ENCODE measurements at regions not wholly inside any gene's neighbourhood (a gene's known extent, or its start where the extent isn't known, plus 50 kb on each side); places are given as distances from the start of the nearest gene placed in this dataset.
"Not testable (repeated sequence)": the region's sequence is repeated elsewhere in the genome, so short reads cannot be mapped to it uniquely, and the experiment has no call there.

DNA sequence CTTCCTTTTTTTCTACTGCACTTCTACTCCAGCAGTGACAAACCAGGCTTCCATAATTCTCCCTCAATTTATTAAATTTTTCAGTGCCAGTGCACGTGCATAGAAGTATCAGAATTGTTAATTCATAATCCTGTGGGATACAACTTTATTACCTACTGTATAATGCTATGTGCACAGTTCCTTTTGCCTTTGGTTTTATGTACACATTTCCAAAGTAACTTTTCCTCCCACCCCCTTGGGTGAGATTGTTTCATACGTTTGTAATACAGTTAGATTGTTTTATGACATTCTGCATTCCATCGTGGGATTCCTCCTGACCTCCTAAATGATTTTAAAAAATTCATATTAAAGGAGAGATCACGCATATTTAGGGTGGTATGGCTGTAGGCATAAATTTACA lies 128.1 kb downstream of the TTC6 start:
- intact Hi-C loops (cut with micrococcal nuclease) = no loop called here

DNA sequence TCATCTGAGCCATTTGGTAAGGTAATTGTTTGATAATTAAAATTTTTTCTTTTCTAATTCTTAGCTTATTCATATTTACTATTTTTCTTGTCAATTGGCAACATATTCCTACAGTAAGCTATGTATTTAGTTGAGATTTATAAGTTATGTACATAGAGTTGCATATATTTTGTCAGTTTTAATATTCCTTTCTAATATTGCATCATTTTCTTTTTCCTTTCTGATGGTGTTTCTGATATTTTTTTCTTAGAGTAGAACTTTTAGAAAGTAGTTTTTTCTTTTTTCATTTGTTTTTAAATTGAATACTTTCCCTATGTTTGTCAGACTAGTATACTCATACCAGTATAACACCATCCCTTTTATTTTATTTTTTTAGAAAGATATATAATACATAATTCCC lies 131.3 kb downstream of the TTC6 start:
- Mint-ChIP-seq H3K36me3 (ENCODE audit: low read depth) (no peaks in the 10 kb centered on the region), H3K9me3 (no peaks in the 10 kb centered on the region), H3K4me3 (ENCODE audit: low read depth) (no peak overlapping the region), H3K27ac (no peak overlapping the region), H3K27me3 (ENCODE audit: low read depth) (no peaks in the 10 kb centered on the region), H3K4me1 (ENCODE audit: low read depth) (no peaks in the 10 kb centered on the region)
- DNase-seq (ENCODE audit: low spot score) = no peak
- intact Hi-C loops (cut with micrococcal nuclease) = no loop called here

More for the DNA sequence above, 128.1 kb downstream of the TTC6 start:
- Mint-ChIP-seq H3K4me3 (ENCODE audit: low read depth) (no peak overlapping the region), H3K4me1 (ENCODE audit: low read depth) (no peaks in the 10 kb centered on the region), H3K9me3 (no peaks in the 10 kb centered on the region), H3K27ac (no peak overlapping the region), H3K36me3 (ENCODE audit: low read depth) (no peaks in the 10 kb centered on the region), H3K27me3 (ENCODE audit: low read depth) (no peaks in the 10 kb centered on the region)
- DNase-seq (ENCODE audit: low spot score) = no peak

DNA sequence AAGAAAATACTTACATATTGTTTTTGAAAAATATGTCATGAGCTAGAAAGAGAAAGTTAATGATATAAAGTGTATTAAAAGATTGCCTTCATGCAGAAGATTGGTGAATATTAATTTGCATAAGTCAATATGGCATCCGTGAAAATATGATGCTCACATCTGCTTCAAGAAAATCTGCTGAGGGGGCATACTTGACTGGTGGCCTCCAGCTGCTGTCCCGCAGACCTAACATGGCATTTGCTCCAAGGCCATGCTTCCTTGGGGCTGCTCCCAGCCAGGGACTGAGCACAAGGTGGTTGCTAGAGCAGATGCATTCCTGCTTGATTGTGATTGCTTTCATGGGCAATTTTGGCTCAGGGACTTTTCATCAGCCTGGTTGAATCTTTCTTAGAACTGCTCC lies 133.8 kb downstream of the TTC6 start:
- intact Hi-C loops (cut with micrococcal nuclease) = no loop called here
- Mint-ChIP-seq H3K9me3 (no peaks in the 10 kb centered on the region), H3K4me1 (ENCODE audit: low read depth) (no peaks in the 10 kb centered on the region), H3K27me3 (ENCODE audit: low read depth) (no peaks in the 10 kb centered on the region), H3K4me3 (ENCODE audit: low read depth) (no peak overlapping the region), H3K27ac (no peak overlapping the region), H3K36me3 (ENCODE audit: low read depth) (no peaks in the 10 kb centered on the region)
- no peak for DNase-seq (ENCODE audit: low spot score)

DNA sequence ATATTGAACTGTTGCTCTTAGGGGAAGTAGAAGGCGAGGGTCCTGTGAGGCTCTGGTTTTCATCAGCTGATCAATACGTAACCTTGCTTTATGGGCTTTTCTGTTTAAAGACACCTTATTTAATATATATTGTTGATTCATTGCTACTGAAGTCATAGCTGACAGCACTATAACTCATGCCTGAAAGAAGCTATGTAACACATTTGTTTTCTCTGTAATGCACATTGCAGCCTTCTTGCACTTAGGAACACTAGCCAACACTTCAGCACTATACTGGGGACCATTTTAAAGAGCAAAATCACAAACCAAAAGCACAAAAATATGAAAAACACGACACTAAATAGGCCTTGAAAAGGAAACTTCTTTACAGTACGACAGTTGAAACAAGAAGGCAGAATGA lies 135.7 kb downstream of the TTC6 start:
- Mint-ChIP-seq H3K36me3 (ENCODE audit: low read depth) (no peaks in the 10 kb centered on the region), H3K9me3 (no peaks in the 10 kb centered on the region), H3K27ac (no peak overlapping the region), H3K4me3 (ENCODE audit: low read depth) (no peak overlapping the region), H3K27me3 (ENCODE audit: low read depth) (no peaks in the 10 kb centered on the region), H3K4me1 (ENCODE audit: low read depth) (no peaks in the 10 kb centered on the region)
- no peak for DNase-seq (ENCODE audit: low spot score)
- intact Hi-C loops (cut with micrococcal nuclease) = no loop called here

DNA sequence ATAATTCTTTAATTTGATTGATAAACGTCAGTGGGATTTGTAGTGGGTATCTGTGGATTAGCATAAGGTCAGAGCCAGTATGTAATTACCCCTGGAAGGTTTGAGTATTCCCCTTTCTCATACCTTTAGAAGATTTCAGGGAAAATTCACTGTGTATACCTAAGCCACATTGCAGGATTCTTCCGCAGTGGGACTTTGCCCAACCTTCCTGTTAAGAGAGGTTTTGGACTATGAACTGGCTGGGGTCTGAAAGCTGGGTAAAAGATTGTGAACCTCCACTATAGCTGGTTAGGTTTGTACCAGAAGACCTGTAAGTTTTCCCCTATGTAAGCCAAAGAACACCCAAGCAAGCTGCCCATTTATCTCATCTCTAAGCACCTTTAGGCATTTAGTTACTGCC lies 150.2 kb downstream of the TTC6 start:
- no peak for DNase-seq (ENCODE audit: low spot score)
- H3K4me1 Mint-ChIP-seq (ENCODE audit: low read depth) = no peaks in the 10 kb centered on the region
- no peaks in the 10 kb centered on the region for H3K36me3 Mint-ChIP-seq (ENCODE audit: low read depth)
- intact Hi-C loops (cut with micrococcal nuclease) = no loop called here
- no peak overlapping the region for H3K4me3 Mint-ChIP-seq (ENCODE audit: low read depth)
- no peaks in the 10 kb centered on the region for H3K27me3 Mint-ChIP-seq (ENCODE audit: low read depth)
- no peak overlapping the region for H3K27ac Mint-ChIP-seq
- H3K9me3 Mint-ChIP-seq = no peaks in the 10 kb centered on the region

DNA sequence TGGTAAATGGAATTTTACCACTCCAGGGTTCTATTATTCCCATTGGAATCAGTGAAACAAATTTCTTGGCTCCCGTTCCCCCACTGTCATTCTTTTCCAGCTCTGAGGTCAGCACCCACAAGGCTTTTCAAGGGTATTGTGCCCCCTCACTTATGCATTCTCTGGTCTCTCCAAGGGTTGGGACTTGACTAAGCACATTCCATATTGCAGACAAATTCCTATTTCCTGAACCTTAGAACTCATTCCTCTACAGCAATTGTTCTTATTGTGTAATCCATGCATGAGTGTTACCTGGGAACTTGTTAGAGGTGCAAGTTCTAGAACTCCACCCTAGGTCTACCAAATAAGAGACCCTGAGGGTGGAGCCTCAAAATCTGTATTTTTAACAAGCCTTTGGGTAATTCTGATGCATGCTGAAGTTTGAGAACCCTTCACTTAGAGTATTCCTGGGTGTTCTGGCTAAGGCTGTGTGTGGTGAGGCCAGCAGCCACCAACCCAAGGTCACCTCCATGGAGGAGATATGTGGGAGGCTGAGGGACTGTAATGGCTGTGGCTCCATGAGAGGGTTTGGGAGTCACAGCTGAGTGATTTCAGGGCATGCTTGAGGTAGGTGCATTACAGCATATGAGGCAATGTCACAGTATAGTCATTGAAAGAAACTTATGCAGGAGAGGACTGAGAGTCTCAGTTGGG lies 150.9 kb downstream of the TTC6 start:
- DNase-seq (ENCODE audit: low spot score) = no peak
- Mint-ChIP-seq H3K27me3 (ENCODE audit: low read depth) (no peaks in the 10 kb centered on the region), H3K36me3 (ENCODE audit: low read depth) (no peaks in the 10 kb centered on the region), H3K4me1 (ENCODE audit: low read depth) (no peaks in the 10 kb centered on the region), H3K9me3 (no peaks in the 10 kb centered on the region), H3K4me3 (ENCODE audit: low read depth) (no peak overlapping the region), H3K27ac (no peak overlapping the region)
- intact Hi-C loops (cut with micrococcal nuclease) = no loop called here

DNA sequence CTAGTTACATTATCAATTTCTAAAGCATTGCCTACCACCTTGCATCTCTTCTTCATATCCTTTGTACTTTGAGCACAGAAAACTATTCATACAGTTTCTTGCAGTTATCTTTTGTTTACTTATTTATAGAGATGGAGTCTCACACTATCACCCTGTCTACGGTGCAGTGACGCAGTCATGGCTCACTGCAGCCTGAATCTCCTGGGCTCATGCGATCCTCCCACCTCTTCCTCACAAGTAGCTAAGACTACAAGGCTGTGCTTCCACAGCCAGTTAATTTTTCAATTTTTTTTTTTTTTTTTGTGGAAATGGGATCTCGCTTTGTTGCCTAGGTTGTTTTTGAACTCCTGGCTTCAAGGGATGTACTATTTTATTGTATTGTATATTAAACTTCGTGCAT lies 158.0 kb downstream of the TTC6 start:
- Mint-ChIP-seq H3K27me3 (ENCODE audit: low read depth) (no peaks in the 10 kb centered on the region), H3K36me3 (ENCODE audit: low read depth) (no peaks in the 10 kb centered on the region), H3K9me3 (peaks cover 8% of the 10 kb centered on the region), H3K27ac (no peak overlapping the region), H3K4me1 (ENCODE audit: low read depth) (no peaks in the 10 kb centered on the region), H3K4me3 (ENCODE audit: low read depth) (no peak overlapping the region)
- intact Hi-C loops (cut with micrococcal nuclease) = no loop called here
- DNase-seq (ENCODE audit: low spot score) = no peak

DNA sequence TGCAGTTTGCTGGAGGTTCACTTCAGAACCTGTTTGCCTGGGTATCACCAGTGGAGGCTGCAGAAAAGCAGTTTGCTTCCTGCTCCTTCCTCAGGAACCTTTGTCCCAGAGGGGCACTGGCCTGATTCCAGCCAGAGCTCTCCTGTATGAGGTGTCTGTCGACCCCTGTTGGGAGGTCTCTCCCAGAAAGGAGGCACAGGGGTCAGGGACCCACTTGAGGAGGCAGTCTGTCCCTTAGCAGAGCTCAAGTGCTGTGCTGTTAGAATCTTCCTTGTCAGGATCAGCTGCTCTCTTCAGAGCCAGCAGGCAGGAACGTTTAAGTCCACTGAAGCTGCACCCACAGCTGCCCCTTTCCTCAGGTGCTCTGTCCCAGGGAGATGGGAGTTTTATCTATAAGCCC lies 164.8 kb downstream of the TTC6 start:
- H3K4me1 Mint-ChIP-seq (ENCODE audit: low read depth); intact Hi-C loops (cut with micrococcal nuclease); H3K36me3 Mint-ChIP-seq (ENCODE audit: low read depth); H3K27me3 Mint-ChIP-seq (ENCODE audit: low read depth); DNase-seq (ENCODE audit: low spot score); H3K27ac Mint-ChIP-seq; H3K4me3 Mint-ChIP-seq (ENCODE audit: low read depth): not testable (repeated sequence)
- peaks cover 40% of the 10 kb centered on the region for H3K9me3 Mint-ChIP-seq

DNA sequence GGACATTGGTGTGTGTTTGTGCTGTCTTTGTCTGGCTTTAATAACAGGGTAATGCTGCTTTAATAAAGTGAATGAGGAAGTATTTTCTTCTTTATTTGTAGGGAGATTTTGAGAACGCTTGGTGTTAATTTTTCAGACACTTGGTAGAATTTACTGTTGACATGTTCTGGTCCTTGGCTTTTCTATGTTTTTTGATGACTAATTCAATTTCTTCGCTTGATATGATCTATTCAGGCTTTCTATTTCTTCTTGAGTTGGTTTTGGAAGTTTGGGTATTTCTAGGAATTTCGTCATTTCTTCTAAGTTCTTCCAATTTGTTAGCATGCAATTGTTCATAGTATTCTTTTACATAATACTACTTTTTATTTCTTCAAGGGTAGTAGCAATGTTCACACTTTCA lies 167.8 kb downstream of the TTC6 start:
- no peaks in the 10 kb centered on the region for H3K36me3 Mint-ChIP-seq (ENCODE audit: low read depth)
- H3K4me1 Mint-ChIP-seq (ENCODE audit: low read depth) = no peaks in the 10 kb centered on the region
- no peak overlapping the region for H3K4me3 Mint-ChIP-seq (ENCODE audit: low read depth)
- peaks cover 42% of the 10 kb centered on the region for H3K9me3 Mint-ChIP-seq
- DNase-seq (ENCODE audit: low spot score) = no peak
- H3K27ac Mint-ChIP-seq = no peak overlapping the region
- intact Hi-C loops (cut with micrococcal nuclease) = no loop called here
- no peaks in the 10 kb centered on the region for H3K27me3 Mint-ChIP-seq (ENCODE audit: low read depth)

DNA sequence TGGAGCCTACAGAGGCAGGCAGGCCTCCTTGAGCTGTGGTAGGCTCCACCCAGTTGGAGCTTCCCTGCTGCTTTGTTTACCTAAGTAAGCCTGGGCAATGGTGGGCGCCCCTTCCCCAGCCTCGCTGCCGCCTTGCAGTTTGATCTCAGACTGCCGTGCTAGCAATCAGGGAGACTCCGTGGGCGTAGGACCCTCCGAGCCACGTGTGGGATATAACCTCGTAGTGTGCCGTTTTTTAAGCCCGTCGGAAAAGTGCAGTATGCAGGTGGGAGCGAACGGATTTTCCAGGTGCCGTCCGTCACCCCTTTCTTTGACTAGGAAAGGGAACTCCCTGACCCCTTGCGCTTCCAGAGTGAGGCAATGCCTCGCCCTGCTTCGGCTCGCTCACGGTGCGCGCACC lies 176.9 kb downstream of the TTC6 start:
- intact Hi-C loops (cut with micrococcal nuclease) = not testable (repeated sequence)

DNA sequence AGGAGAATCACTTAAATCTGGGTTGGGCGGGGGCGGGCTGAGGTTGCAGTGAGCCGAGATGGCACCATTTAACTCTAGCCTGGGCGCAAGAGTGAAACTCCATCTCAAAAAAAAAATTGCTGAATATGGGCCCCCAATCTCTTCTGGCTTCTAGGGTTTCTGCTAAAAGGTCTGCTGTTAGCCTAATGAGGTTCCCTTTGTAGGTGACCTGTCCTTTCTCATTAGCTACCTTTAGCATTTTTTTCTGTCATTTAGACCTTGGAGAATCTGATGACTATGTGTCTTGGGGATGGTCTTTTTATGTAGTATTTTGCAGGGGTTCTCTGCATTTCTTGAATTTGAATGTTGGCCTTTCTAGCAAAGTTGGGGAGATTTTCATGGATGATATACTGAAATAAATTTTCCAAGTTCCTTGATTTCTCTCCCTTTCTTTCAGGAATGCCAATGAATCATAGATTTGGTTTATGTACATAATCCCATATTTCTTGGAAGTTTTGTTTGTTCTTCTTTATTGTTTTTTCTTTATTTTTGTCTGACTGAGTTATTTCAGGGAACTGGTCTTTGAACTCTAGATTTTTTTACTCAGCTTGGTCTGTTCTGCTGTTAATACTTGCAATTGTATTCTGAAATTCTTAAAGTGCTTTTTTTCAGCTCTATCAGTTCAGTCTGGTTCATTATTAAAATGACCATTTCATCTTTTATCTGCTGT lies 181.5 kb downstream of the TTC6 start:
- H3K27me3 Mint-ChIP-seq (ENCODE audit: low read depth) = no peaks in the 10 kb centered on the region
- peaks cover 48% of the 10 kb centered on the region for H3K9me3 Mint-ChIP-seq
- intact Hi-C loops (cut with micrococcal nuclease) = no loop called here
- H3K4me1 Mint-ChIP-seq (ENCODE audit: low read depth) = no peaks in the 10 kb centered on the region
- H3K27ac Mint-ChIP-seq = no peak overlapping the region
- no peak overlapping the region for H3K4me3 Mint-ChIP-seq (ENCODE audit: low read depth)
- H3K36me3 Mint-ChIP-seq (ENCODE audit: low read depth) = no peaks in the 10 kb centered on the region
- DNase-seq (ENCODE audit: low spot score) = no peak

More for the DNA sequence above, 176.9 kb downstream of the TTC6 start:
- not testable (repeated sequence) for H3K36me3 Mint-ChIP-seq (ENCODE audit: low read depth); H3K4me1 Mint-ChIP-seq (ENCODE audit: low read depth); H3K27me3 Mint-ChIP-seq (ENCODE audit: low read depth); H3K27ac Mint-ChIP-seq; H3K4me3 Mint-ChIP-seq (ENCODE audit: low read depth); DNase-seq (ENCODE audit: low spot score)
- peaks cover 26% of the 10 kb centered on the region for H3K9me3 Mint-ChIP-seq

DNA sequence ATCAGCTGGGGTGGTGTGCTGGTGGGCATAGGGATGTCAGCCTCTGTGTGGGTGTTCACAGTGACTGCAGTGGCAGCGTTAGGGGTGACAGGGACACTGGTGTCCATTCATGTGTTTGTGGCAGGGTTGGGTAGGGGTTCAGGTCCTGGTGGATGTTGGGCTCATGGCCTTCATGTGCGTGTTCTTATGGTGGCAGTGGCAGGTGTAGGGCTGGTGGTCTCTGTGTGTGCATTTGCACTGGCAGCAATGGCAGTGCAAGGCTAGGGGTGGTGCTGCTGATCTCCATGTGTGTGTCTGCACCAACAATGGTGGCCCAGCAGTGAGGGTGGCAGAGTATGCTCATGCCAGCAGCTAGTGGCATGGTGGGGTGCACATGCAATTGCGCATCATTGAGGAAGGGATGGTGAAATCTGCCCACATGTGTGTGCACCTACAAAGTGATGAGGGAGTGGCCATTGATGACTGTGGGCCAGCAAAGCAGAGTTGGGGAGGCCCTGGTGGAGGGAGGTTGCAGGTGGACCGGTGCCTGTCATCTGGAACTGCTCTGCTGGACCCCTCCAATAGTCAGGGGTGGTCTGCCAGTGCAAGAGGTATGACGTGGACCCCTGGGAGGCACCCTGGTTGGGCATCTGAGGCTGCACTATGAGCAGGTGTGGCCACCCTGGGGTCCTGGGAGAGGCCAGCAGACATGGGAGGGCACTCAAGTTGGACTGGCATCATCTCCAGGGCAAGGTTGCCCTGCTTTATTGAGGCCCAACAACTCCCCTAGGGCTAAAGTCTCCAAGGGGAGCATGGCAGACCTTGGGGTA lies 182.9 kb downstream of the TTC6 start:
- no peaks in the 10 kb centered on the region for H3K36me3 Mint-ChIP-seq (ENCODE audit: low read depth)
- no peak overlapping the region for H3K27ac Mint-ChIP-seq
- intact Hi-C loops (cut with micrococcal nuclease) = no loop called here

DNA sequence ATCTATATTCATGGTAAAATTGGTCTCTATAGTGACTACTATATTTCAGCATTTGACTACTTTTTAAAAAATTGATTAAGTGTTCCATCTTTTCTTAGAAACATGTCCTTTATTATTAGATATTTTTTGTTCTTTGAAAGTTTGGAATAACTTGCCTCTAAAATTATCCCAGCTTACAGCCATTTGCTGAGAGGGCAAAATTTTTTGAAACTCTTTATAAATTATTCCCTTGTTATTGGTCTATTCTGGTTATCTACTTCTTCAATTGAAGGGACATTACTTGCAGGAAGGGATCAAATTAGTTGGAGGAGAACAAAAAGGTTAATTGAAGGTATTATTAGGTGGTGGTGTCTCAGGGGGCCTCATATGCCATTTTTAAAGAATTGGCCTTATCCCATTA lies 184.1 kb downstream of the TTC6 start:
- Mint-ChIP-seq H3K4me1 (ENCODE audit: low read depth) (no peaks in the 10 kb centered on the region), H3K9me3 (peaks cover 39% of the 10 kb centered on the region), H3K4me3 (ENCODE audit: low read depth) (no peak overlapping the region), H3K27me3 (ENCODE audit: low read depth) (no peaks in the 10 kb centered on the region), H3K36me3 (ENCODE audit: low read depth) (no peaks in the 10 kb centered on the region), H3K27ac (no peak overlapping the region)
- intact Hi-C loops (cut with micrococcal nuclease) = no loop called here
- DNase-seq (ENCODE audit: low spot score) = no peak

More for the DNA sequence above, 182.9 kb downstream of the TTC6 start:
- DNase-seq (ENCODE audit: low spot score) = no peak
- Mint-ChIP-seq H3K9me3 (peaks cover 48% of the 10 kb centered on the region), H3K4me3 (ENCODE audit: low read depth) (no peak overlapping the region), H3K27me3 (ENCODE audit: low read depth) (no peaks in the 10 kb centered on the region), H3K4me1 (ENCODE audit: low read depth) (no peaks in the 10 kb centered on the region)
